ENCODE measurements at regions not wholly inside any gene's neighbourhood (a gene's known extent, or its start where the extent isn't known, plus 50 kb on each side); places are given as distances from the start of the nearest gene placed in this dataset.

DNA sequence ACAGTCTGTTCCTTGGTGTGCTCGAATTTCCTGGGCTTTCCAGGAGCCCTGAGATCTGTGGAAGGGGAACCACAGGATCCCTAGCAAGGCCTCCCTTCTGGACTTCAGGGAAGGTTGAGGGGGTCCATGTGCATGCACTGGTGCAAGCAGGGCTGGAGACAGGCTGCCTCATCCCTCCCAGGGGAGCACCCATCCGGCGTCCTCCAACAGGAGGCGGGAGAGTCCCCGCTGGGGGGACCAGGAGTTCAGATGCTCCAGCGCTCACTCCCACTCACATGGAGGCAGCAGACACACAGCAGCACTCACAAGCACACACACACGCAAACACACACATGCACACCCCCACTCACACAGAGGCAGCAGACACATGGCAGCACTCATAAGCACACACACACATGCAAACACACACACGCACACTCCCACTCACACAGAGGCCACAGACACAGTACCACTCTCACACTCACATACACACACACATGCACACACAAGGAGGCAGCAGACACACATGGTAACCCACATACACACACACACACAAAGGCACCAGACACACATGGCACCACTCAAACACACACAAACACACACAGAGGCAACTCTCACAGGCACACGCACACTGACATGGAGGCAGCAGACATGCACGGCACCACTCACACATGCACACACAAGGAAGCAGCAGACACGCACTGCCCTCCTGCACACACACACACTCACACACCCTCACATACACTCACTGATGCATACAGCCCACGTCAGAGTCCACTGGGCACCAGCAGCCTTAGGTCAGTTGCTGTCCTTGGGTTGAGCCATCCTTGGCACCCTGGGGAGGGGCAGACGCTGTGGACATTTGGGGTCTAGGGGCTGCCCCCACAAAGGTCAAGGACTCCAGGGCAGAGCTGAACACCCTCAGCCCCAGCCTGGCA lies 247.0 kb upstream of the PPP2R2D start:
- no peak overlapping the region for H3K27ac ChIP-seq
- TF ChIP-seq, protein P1, sequence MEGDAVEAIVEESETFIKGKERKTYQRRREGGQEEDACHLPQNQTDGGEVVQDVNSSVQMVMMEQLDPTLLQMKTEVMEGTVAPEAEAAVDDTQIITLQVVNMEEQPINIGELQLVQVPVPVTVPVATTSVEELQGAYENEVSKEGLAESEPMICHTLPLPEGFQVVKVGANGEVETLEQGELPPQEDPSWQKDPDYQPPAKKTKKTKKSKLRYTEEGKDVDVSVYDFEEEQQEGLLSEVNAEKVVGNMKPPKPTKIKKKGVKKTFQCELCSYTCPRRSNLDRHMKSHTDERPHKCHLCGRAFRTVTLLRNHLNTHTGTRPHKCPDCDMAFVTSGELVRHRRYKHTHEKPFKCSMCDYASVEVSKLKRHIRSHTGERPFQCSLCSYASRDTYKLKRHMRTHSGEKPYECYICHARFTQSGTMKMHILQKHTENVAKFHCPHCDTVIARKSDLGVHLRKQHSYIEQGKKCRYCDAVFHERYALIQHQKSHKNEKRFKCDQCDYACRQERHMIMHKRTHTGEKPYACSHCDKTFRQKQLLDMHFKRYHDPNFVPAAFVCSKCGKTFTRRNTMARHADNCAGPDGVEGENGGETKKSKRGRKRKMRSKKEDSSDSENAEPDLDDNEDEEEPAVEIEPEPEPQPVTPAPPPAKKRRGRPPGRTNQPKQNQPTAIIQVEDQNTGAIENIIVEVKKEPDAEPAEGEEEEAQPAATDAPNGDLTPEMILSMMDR (IDR thresholded peaks at IDR 0.05), result no peak
- no peak for TF ChIP-seq POLR2A (IDR thresholded peaks at IDR 0.05)
- H3K4me3 ChIP-seq (replicated peaks in 1 of 3), result no peak overlapping the region
- WGBS, 2 donors, result 81 to 89% methylated on average over 10 to 11 of the region's 13 CpGs
- no peaks in the 10 kb centered on the region for H3K36me3 ChIP-seq
- DNase-seq, result no peak
- H3K9me3 ChIP-seq, result no peaks in the 10 kb centered on the region
- H3K4me1 ChIP-seq, result no peaks in the 10 kb centered on the region
- intact Hi-C loops (cut with DNase I), result no loop called here
- H3K27me3 ChIP-seq, result no peaks in the 10 kb centered on the region

DNA sequence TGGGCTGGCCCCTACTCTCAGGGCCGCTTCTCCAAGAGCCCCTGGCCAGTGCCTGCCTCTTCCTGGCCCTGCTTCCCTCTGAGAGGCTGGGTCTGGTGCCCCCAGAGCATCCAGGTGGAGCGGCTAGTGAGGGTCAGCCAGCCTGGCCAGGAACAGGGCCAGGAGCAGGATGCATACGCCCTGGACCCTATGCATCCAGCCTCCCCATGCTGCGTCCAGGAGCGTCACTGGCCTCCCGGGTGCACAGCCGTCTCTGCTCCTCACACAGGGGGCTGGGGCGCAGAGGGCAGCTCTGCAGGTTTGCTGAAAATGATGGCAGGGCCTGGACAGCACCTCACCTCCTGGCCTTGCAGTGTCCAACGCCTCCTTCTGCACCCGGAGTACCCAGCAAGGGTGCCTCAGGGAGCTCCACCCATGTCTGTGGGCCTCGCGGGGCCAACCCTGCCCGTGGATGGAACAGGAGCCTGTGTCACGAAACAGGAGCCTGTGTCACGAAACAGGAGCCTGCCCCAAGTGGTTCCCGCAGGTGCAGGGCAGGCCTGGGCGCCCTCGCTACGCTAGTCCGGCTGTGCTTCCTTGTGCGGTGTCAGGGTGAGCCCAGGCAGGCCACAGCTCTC lies 246.2 kb upstream of the PPP2R2D start:
- WGBS, 2 donors, result 90 to 92% methylated on average over 8 to 14 of the region's 21 CpGs
- TF ChIP-seq, protein P1 (IDR thresholded peaks at IDR 0.05), result no peak
- no peak for TF ChIP-seq POLR2A (IDR thresholded peaks at IDR 0.05)
- no peaks in the 10 kb centered on the region for H3K9me3 ChIP-seq
- H3K27me3 ChIP-seq, result no peaks in the 10 kb centered on the region
- H3K4me1 ChIP-seq, result no peaks in the 10 kb centered on the region
- H3K27ac ChIP-seq, result no peak overlapping the region
- H3K4me3 ChIP-seq (replicated peaks in 1 of 3), result no peak overlapping the region
- DNase-seq, result no peak
- intact Hi-C loops (cut with DNase I), result no loop called here
- no peaks in the 10 kb centered on the region for H3K36me3 ChIP-seq

DNA sequence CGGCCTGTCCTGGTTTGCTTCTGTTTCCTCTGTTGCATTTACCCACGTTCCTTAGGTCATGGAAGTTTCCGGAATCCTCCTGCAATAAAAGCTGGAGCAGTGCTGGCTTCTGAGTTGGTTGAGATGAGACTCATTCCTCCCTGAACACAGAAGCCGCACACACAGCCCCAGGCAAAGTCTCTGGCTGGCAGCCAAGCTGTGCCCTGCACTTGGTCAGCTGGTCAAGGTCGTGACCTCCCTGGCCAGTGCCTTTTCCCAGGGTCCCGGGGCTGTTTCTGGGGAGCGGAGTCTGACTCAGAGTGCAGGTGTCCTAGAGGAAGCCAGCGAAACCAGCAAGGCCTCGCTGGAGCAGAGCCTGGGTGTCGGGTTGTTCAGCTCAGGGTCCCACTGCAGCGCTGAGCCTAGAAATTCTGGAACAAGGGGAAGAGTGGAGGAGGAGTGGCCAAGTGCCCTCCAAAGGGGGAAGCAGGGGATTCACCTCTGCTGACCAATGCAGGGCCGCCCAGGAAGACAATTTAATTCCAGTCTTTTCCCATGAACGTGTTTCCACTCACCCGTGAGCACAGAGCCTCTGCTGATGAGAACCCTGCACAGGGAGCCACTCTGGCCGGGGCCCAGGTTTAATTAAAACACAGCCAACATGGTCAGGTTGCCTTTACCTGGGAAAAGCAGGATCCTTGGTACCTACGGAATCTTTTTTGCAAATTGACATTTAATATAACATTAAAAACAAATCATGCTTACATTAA lies 245.5 kb upstream of the PPP2R2D start:
- H3K4me1 ChIP-seq, result no peaks in the 10 kb centered on the region
- H3K27ac ChIP-seq, result no peak overlapping the region
- H3K4me3 ChIP-seq (replicated peaks in 1 of 3), result no peak overlapping the region
- WGBS, 2 donors, result 53 to 68% methylated on average over 13 to 16 of the region's 16 CpGs
- intact Hi-C loops (cut with DNase I), result no loop called here
- TF ChIP-seq, protein P1 (IDR thresholded peaks at IDR 0.05), result no peak
- no peak for TF ChIP-seq POLR2A (IDR thresholded peaks at IDR 0.05)
- H3K36me3 ChIP-seq, result no peaks in the 10 kb centered on the region
- H3K9me3 ChIP-seq, result no peaks in the 10 kb centered on the region
- DNase-seq, result no peak
- no peaks in the 10 kb centered on the region for H3K27me3 ChIP-seq

GRCh38 chr10:131656009-131656408 lies 244.8 kb upstream of the PPP2R2D start:
- Histone ChIP-seq H3K4me1 (no peaks in the 10 kb centered on the region), H3K9me3 (no peaks in the 10 kb centered on the region), H3K4me3 (replicated peaks in 1 of 3) (no peak overlapping the region), H3K27me3 (no peaks in the 10 kb centered on the region), H3K27ac (no peak overlapping the region), H3K36me3 (no peaks in the 10 kb centered on the region)
- DNase-seq, result no peak
- TF ChIP-seq, protein P1 (IDR thresholded peaks at IDR 0.05), result no peak
- TF ChIP-seq POLR2A (IDR thresholded peaks at IDR 0.05), result no peak
- intact Hi-C loops (cut with DNase I), result no loop called here
- WGBS, 2 donors, result 90 to 98% methylated on average over 7 of the region's 7 CpGs

Data from thyroid gland (tissue), 4 donors.